ENCODE measurements at regions not wholly inside any gene's neighbourhood (a gene's known extent, or its start where the extent isn't known, plus 50 kb on each side); places are given as distances from the start of the nearest gene placed in this dataset.

GRCh38 chr4:42767669-42768068 is 110.8 kb upstream of the ATP8A1 start:
- TF ChIP-seq SP2 (IDR thresholded peaks at IDR 0.05; ENCODE audit: low read length) (no peak), EP300 (IDR thresholded peaks at IDR 0.05; ENCODE audit: borderline replicate concordance in 1 of 2, low read depth in 2 of 2, low read length in 2 of 2) (no peak), POLR2AphosphoS5 (IDR thresholded peaks at IDR 0.05; ENCODE audit: low read depth, low read length) (no peak), SIX5 (IDR thresholded peaks at IDR 0.05; ENCODE audit: low read depth, low read length) (no peak), E2F6 (IDR thresholded peaks at IDR 0.05) (no peak), ATF2 (IDR thresholded peaks at IDR 0.05; ENCODE audit: low read length) (no peak), CTCF (IDR thresholded peaks at IDR 0.05; ENCODE audit: control extremely low read depth in 1 of 3, insufficient read depth in 1 of 3, low read depth in 1 of 3, low read length in 3 of 3) (no peak), JUN (IDR thresholded peaks at IDR 0.05; ENCODE audit: low read depth, low read length) (no peak), POLR2A (IDR thresholded peaks at IDR 0.05; ENCODE audit: control extremely low read depth in 1 of 2, low read depth in 2 of 2, low read length in 2 of 2) (no peak), KDM5A (IDR thresholded peaks at IDR 0.05; ENCODE audit: low read length) (no peak), BRCA1 (IDR thresholded peaks at IDR 0.05; ENCODE audit: low read depth, low read length) (no peak), NANOG (IDR thresholded peaks at IDR 0.05; ENCODE audit: insufficient read depth, low read depth, low read length, poor library complexity, severe bottlenecking) (no peak), FOSL1 (IDR thresholded peaks at IDR 0.05; ENCODE audit: insufficient read depth, low read depth, low read length) (no peak), RBBP5 (IDR thresholded peaks at IDR 0.05; ENCODE audit: borderline replicate concordance, low read depth, low read length) (no peak)
